Loucy (cell line): ENCODE measurements at regions not wholly inside any gene's neighbourhood (a gene's known extent, or its start where the extent isn't known, plus 50 kb on each side); places are given as distances from the start of the nearest gene placed in this dataset.

Experiments
- EZH2phosphoT487 ChIP-seq: fragments of 200-600 bp; IDR thresholded peaks from 2 replicates; pipeline ENCODE4 v1.6.1; 2018; ENCODE audit warnings: antibody characterized with exemption, mild to moderate bottlenecking, moderate library complexity, borderline replicate concordance
- TF ChIP-seq, protein P1 (sequence below): fragments of 200-600 bp; sonication (generic); conservative IDR thresholded peaks from 2 replicates; pipeline ENCODE4 v1.5.1; 2014; ENCODE audit warnings: mild to moderate bottlenecking, antibody characterized with exemption, low read length

DNA sequence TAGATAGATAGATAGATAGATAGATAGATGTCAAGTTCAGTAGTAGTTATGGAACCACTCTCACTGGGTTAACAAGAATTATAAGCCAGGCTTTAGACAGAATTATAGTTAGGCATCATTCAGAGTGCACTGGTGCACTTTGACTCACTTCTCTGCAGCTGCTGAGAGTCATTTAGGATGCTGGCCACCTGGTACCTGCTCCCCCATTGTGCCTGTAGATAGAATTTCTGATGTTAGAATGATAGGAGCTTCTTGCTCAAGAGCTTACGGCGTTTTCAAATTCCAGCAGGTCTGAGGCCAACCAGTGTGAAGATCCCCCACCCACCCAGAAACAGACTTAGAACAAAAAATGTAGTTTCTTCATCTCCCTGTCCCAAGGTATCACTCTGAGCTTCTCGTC, 107.8 kb upstream of the HMCN1 start:
- TF ChIP-seq, protein P1, sequence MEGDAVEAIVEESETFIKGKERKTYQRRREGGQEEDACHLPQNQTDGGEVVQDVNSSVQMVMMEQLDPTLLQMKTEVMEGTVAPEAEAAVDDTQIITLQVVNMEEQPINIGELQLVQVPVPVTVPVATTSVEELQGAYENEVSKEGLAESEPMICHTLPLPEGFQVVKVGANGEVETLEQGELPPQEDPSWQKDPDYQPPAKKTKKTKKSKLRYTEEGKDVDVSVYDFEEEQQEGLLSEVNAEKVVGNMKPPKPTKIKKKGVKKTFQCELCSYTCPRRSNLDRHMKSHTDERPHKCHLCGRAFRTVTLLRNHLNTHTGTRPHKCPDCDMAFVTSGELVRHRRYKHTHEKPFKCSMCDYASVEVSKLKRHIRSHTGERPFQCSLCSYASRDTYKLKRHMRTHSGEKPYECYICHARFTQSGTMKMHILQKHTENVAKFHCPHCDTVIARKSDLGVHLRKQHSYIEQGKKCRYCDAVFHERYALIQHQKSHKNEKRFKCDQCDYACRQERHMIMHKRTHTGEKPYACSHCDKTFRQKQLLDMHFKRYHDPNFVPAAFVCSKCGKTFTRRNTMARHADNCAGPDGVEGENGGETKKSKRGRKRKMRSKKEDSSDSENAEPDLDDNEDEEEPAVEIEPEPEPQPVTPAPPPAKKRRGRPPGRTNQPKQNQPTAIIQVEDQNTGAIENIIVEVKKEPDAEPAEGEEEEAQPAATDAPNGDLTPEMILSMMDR, result no peak
- TF ChIP-seq EZH2phosphoT487, result no peak
